ENCODE measurements at regions not wholly inside any gene's neighbourhood (a gene's known extent, or its start where the extent isn't known, plus 50 kb on each side); places are given as distances from the start of the nearest gene placed in this dataset.
A peak's percentile ranks its signal among the peaks of the same experiment; 100 is the strongest.

DNA sequence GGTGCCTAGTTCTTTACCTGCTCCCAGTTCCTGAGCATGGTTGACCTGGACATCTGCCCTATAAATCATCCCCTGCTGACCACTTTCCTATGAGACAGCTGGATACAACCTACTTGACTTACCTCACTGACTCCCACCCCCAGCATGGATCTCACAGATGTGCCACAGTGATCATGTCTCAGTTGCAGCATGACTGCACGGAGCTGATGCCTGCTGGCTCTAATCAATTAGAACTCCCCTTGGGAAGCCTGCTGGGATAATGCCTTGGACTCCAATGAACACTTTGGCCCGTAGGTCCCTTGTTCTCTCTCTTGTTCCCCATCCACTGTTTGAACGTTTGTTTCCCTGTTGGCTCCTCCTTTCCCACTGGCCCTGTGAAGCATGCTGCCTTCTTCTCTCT, 271.2 kb upstream of the IGFBP3 start:
- Mint-ChIP-seq H3K27me3 (ENCODE audit: unreplicated experiment) (no peaks in the 10 kb centered on the region), H3K27ac (ENCODE audit: unreplicated experiment) (peak overlapping the region; percentile 16), H3K9me3 (ENCODE audit: low read depth, unreplicated experiment) (no peaks in the 10 kb centered on the region), H3K4me3 (ENCODE audit: low read depth, unreplicated experiment) (no peak overlapping the region), H3K4me1 (ENCODE audit: low read depth, unreplicated experiment) (peaks cover 2% of the 10 kb centered on the region), H3K36me3 (ENCODE audit: insufficient read depth, unreplicated experiment) (no peaks in the 10 kb centered on the region)
- no peak for DNase-seq
- BruUV-seq (replicated peaks), result no TSS peak
- intact Hi-C loops (cut with micrococcal nuclease; ENCODE audit: unreplicated experiment), result no loop called here
- CTCF ChIA-PET, result no interaction called here
- TF ChIP-seq, protein P1, sequence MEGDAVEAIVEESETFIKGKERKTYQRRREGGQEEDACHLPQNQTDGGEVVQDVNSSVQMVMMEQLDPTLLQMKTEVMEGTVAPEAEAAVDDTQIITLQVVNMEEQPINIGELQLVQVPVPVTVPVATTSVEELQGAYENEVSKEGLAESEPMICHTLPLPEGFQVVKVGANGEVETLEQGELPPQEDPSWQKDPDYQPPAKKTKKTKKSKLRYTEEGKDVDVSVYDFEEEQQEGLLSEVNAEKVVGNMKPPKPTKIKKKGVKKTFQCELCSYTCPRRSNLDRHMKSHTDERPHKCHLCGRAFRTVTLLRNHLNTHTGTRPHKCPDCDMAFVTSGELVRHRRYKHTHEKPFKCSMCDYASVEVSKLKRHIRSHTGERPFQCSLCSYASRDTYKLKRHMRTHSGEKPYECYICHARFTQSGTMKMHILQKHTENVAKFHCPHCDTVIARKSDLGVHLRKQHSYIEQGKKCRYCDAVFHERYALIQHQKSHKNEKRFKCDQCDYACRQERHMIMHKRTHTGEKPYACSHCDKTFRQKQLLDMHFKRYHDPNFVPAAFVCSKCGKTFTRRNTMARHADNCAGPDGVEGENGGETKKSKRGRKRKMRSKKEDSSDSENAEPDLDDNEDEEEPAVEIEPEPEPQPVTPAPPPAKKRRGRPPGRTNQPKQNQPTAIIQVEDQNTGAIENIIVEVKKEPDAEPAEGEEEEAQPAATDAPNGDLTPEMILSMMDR (IDR thresholded peaks at IDR 0.05; ENCODE audit: unreplicated experiment), result no peak

DNA sequence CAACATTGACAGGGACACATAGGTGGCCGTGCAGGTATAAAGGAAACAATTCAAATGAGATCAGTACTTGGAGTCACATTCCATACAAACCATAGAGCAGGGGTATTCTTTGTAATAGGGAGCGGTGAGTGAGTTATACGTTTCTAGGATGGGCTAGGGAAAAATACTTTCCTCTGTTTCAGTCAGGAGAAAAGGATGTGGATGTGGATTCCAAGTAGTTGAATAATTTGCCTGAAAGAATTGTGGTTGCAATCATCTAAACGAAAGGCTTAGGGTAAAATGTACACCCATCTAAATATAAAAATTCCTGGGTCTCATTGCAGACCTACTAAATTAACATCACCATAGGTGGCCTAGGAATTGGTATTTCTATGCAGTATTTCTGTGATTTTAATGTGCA, 270.7 kb upstream of the IGFBP3 start:
- BruUV-seq (replicated peaks), result no TSS peak
- Mint-ChIP-seq H3K4me1 (ENCODE audit: low read depth, unreplicated experiment) (no peaks in the 10 kb centered on the region), H3K36me3 (ENCODE audit: insufficient read depth, unreplicated experiment) (no peaks in the 10 kb centered on the region), H3K9me3 (ENCODE audit: low read depth, unreplicated experiment) (no peaks in the 10 kb centered on the region), H3K27me3 (ENCODE audit: unreplicated experiment) (no peaks in the 10 kb centered on the region), H3K27ac (ENCODE audit: unreplicated experiment) (no peak overlapping the region), H3K4me3 (ENCODE audit: low read depth, unreplicated experiment) (no peak overlapping the region)
- intact Hi-C loops (cut with micrococcal nuclease; ENCODE audit: unreplicated experiment), result no loop called here
- no peak for DNase-seq
- CTCF ChIA-PET, result no interaction called here
- TF ChIP-seq, protein P1 (IDR thresholded peaks at IDR 0.05; ENCODE audit: unreplicated experiment), result no peak

DNA sequence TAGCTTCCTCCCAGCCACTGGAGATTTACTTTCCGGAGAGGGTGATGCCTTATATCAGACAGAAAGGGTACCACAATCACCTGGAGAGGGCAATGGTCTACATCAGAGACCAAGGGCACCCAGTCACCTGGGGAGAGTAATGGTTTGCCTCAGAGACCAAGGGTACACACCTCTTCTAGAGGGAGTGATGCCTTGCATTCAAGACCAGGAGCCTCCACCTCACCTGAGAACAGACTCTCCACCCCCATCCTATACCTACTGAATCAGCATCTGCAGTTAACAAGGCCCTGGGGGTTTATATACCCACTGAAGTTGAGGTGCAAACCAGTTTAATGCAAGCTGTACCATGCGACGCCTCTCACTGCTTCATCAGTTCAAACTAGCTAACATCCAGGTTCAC, 270.2 kb upstream of the IGFBP3 start:
- intact Hi-C loops (cut with micrococcal nuclease; ENCODE audit: unreplicated experiment), result no loop called here
- CTCF ChIA-PET, result no interaction called here
- H3K9me3 Mint-ChIP-seq (ENCODE audit: low read depth, unreplicated experiment), result no peaks in the 10 kb centered on the region
- TF ChIP-seq, protein P1 (IDR thresholded peaks at IDR 0.05; ENCODE audit: unreplicated experiment), result no peak
- no TSS peak for BruUV-seq (replicated peaks)
- no peaks in the 10 kb centered on the region for H3K4me1 Mint-ChIP-seq (ENCODE audit: low read depth, unreplicated experiment)
- no peaks in the 10 kb centered on the region for H3K36me3 Mint-ChIP-seq (ENCODE audit: insufficient read depth, unreplicated experiment)
- DNase-seq, result no peak
- H3K27ac Mint-ChIP-seq (ENCODE audit: unreplicated experiment), result no peak overlapping the region
- H3K27me3 Mint-ChIP-seq (ENCODE audit: unreplicated experiment), result no peaks in the 10 kb centered on the region
- no peak overlapping the region for H3K4me3 Mint-ChIP-seq (ENCODE audit: low read depth, unreplicated experiment)

DNA sequence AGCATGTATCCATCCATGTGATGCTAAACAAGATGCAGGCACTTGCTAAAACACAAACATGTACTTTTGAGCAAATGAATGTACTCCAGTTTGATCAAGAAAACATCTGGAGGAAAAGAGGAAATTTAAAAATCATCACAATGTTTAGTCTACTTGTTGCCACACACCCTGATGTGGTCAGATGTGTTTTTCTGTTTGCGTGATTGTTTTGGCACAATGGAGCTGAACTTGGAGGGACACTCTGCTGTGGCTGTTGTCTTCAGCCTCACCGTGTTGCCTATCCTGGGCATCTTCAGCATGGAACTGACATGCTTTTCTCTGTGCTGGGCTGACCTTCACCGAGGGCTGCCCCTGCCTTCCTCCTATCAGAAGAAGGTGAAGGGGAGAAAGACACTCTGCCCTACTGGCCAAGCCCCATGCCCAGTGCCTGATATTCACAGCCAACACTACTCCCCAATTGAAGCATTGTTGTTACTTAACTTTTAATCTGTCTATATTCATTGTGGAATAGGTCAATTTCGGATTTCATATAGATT, 268.3 kb upstream of the IGFBP3 start:
- TF ChIP-seq, protein P1 (IDR thresholded peaks at IDR 0.05; ENCODE audit: unreplicated experiment), result no peak
- DNase-seq, result no peak
- Mint-ChIP-seq H3K4me3 (ENCODE audit: low read depth, unreplicated experiment) (no peak overlapping the region), H3K4me1 (ENCODE audit: low read depth, unreplicated experiment) (no peaks in the 10 kb centered on the region), H3K36me3 (ENCODE audit: insufficient read depth, unreplicated experiment) (no peaks in the 10 kb centered on the region), H3K27ac (ENCODE audit: unreplicated experiment) (no peak overlapping the region), H3K9me3 (ENCODE audit: low read depth, unreplicated experiment) (no peaks in the 10 kb centered on the region), H3K27me3 (ENCODE audit: unreplicated experiment) (no peaks in the 10 kb centered on the region)
- no TSS peak for BruUV-seq (replicated peaks)
- intact Hi-C loops (cut with micrococcal nuclease; ENCODE audit: unreplicated experiment), result no loop called here
- CTCF ChIA-PET, result no interaction called here

Data from Calu3 (cell line).